Cardiac muscle cell (in vitro differentiated cells and primary cell): ENCODE measurements at regions not wholly inside any gene's neighbourhood (a gene's known extent, or its start where the extent isn't known, plus 50 kb on each side); places are given as distances from the start of the nearest gene placed in this dataset.

Experiments used
- DNase-seq, 2 donors: peaks; one replicate each; pipeline versions ENCODE4 v3.0.0 to v3.0.0-alpha.2; 2010 to 2017; ENCODE audit warnings: low read depth in 1 of 2, low spot score in 1 of 2
- H3K27ac ChIP-seq: fragments of 200-600 bp; sonication (generic); 2 replicates; pipeline ENCODE4 v1.5.1; 2016
- H3K27me3 ChIP-seq: fragments of 200-600 bp; sonication (generic); 2 replicates; pipeline ENCODE4 v1.6.0; 2016; ENCODE audit warnings: control low read depth
- H3K36me3 ChIP-seq: fragments of 200-600 bp; sonication (generic); 2 replicates; pipeline ENCODE4 v1.5.1; 2016; ENCODE audit warnings: control low read depth
- H3K4me1 ChIP-seq: fragments of 200-600 bp; sonication (generic); 2 replicates; pipeline ENCODE4 v1.8.1; 2017; ENCODE audit warnings: low read depth, mild to moderate bottlenecking, mixed run types
- H3K4me3 ChIP-seq: fragments of 200-600 bp; sonication (generic); 2 replicates; pipeline ENCODE4 v1.5.1; 2016; ENCODE audit warnings: mild to moderate bottlenecking
- H3K9me3 ChIP-seq: fragments of 200-600 bp; sonication (generic); 2 replicates; pipeline ENCODE4 v1.5.1; 2017; ENCODE audit warnings: low read depth, mild to moderate bottlenecking, control low read depth
- CTCF ChIP-seq: IDR thresholded peaks from 2 replicates; pipeline ENCODE4 v1.5.1; 2012; ENCODE audit warnings: low read depth, mild to moderate bottlenecking, low read length

DNA sequence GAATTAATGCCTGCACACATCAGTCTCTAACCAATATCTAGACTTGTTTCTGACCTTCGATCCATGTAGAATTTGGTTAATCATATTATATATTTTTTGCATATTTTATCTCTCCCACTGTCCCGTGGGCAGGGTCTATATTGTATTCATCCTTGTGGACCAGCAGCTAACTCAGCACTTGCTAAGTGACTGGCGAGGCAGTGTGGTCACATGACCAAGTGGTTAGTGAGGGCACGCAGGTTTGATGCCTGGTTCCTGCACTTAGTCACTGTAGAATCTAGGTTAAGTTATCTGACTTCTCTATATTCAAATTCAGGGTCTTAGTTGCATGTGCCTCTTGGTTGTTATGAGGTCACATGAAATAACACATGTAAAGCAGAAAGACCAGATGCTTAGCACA lies 120.5 kb downstream of the UBE2U start:
- Histone ChIP-seq H3K27me3 (no peaks in the 10 kb centered on the region), H3K36me3 (no peaks in the 10 kb centered on the region), H3K9me3 (no peaks in the 10 kb centered on the region), H3K4me3 (no peak overlapping the region), H3K4me1 (peaks cover 24% of the 10 kb centered on the region), H3K27ac (no peak overlapping the region)
- TF ChIP-seq CTCF = no peak
- no peak for DNase-seq

- Histone ChIP-seq H3K9me3 (no peaks in the 10 kb centered on the region), H3K27ac (no peak overlapping the region), H3K4me3 (no peak overlapping the region), H3K36me3 (no peaks in the 10 kb centered on the region), H3K27me3 (no peaks in the 10 kb centered on the region), H3K4me1 (peaks cover 9% of the 10 kb centered on the region)
- no peak for TF ChIP-seq CTCF
- peak in 1 of 2 donors; percentile 8 for DNase-seq
These were observed 122.4 kb downstream of the UBE2U start for GRCh38 chr1:64325856-64326255.

- TF ChIP-seq CTCF = no peak
- no peak overlapping the region for H3K4me3 ChIP-seq
- no peak overlapping the region for H3K27ac ChIP-seq
- H3K9me3 ChIP-seq = no peaks in the 10 kb centered on the region
- no peaks in the 10 kb centered on the region for H3K27me3 ChIP-seq
- no peaks in the 10 kb centered on the region for H3K4me1 ChIP-seq
- no peak for DNase-seq
- no peaks in the 10 kb centered on the region for H3K36me3 ChIP-seq
These were observed 123.7 kb downstream of the UBE2U start for GRCh38 chr1:64327119-64327518.

GRCh38 chr1:64328193-64328592 lies 124.8 kb downstream of the UBE2U start:
- no peaks in the 10 kb centered on the region for H3K9me3 ChIP-seq
- no peak overlapping the region for H3K4me3 ChIP-seq
- no peaks in the 10 kb centered on the region for H3K4me1 ChIP-seq
- H3K36me3 ChIP-seq = no peaks in the 10 kb centered on the region
- no peak overlapping the region for H3K27ac ChIP-seq
- DNase-seq = no peak
- no peaks in the 10 kb centered on the region for H3K27me3 ChIP-seq
- no peak for TF ChIP-seq CTCF

- no peak overlapping the region for H3K4me3 ChIP-seq
- no peaks in the 10 kb centered on the region for H3K9me3 ChIP-seq
- H3K4me1 ChIP-seq = no peaks in the 10 kb centered on the region
- H3K27ac ChIP-seq = no peak overlapping the region
- TF ChIP-seq CTCF = no peak
- no peak for DNase-seq
- H3K27me3 ChIP-seq = no peaks in the 10 kb centered on the region
- no peaks in the 10 kb centered on the region for H3K36me3 ChIP-seq
These were observed 127.4 kb downstream of the UBE2U start for GRCh38 chr1:64330839-64331238.

- TF ChIP-seq CTCF = no peak
- Histone ChIP-seq H3K4me3 (no peak overlapping the region), H3K27me3 (no peaks in the 10 kb centered on the region), H3K4me1 (peaks cover 8% of the 10 kb centered on the region), H3K27ac (no peak overlapping the region), H3K36me3 (no peaks in the 10 kb centered on the region), H3K9me3 (no peaks in the 10 kb centered on the region)
- DNase-seq = no peak
These were observed 132.2 kb downstream of the UBE2U start for GRCh38 chr1:64335636-64336035.
